ENCODE measurements at regions not wholly inside any gene's neighbourhood (a gene's known extent, or its start where the extent isn't known, plus 50 kb on each side); places are given as distances from the start of the nearest gene placed in this dataset.

GRCh38 chr10:120069700-120070099, 177.2 kb downstream of the SEC23IP start:
- no peak for TF ChIP-seq SIN3A (IDR thresholded peaks at IDR 0.05; ENCODE audit: borderline replicate concordance, low read depth, low read length)
- no peak for TF ChIP-seq CTCF (IDR thresholded peaks at IDR 0.05)
- no peak for TF ChIP-seq TAF1 (IDR thresholded peaks at IDR 0.05; ENCODE audit: borderline replicate concordance, low read depth, low read length)
